ENCODE measurements at regions not wholly inside any gene's neighbourhood (a gene's known extent, or its start where the extent isn't known, plus 50 kb on each side); places are given as distances from the start of the nearest gene placed in this dataset.

GRCh38 chrX:10798041-10798440, 177.7 kb upstream of the MID1 start:
- H3K4me1 ChIP-seq, result no peaks in the 10 kb centered on the region
- H3K36me3 ChIP-seq, result no peaks in the 10 kb centered on the region
- no peaks in the 10 kb centered on the region for H3K9me3 ChIP-seq
- TF ChIP-seq CTCF (IDR thresholded peaks at IDR 0.05), result no peak
- WGBS, 2 donors, result 61 to 83% methylated on average over 3 of the region's 3 CpGs
- no peak overlapping the region for H3K27ac ChIP-seq
- H3K4me3 ChIP-seq, result no peak overlapping the region
- peaks cover 0 to 4% of the 10 kb centered on the region in 2 donors for H3K27me3 ChIP-seq
- no peak for DNase-seq (ENCODE audit: low spot score in 2 of 2)

GRCh38 chrX:10800796-10801195, 180.4 kb upstream of the MID1 start:
- no peaks in the 10 kb centered on the region for H3K4me1 ChIP-seq
- no peaks in the 10 kb centered on the region for H3K36me3 ChIP-seq
- peaks cover 0 to 4% of the 10 kb centered on the region in 2 donors for H3K27me3 ChIP-seq
- H3K9me3 ChIP-seq, result no peaks in the 10 kb centered on the region
- H3K4me3 ChIP-seq, result no peak overlapping the region
- TF ChIP-seq EP300 (IDR thresholded peaks at IDR 0.05) (no peak), POLR2A (IDR thresholded peaks at IDR 0.05) (no peak), CTCF (IDR thresholded peaks at IDR 0.05) (no peak)
- no peak for DNase-seq (ENCODE audit: low spot score in 2 of 2)
- H3K27ac ChIP-seq, result no peak overlapping the region

GRCh38 chrX:10811111-10811510, 190.7 kb upstream of the MID1 start:
- DNase-seq (ENCODE audit: low spot score in 2 of 2), result no peak

GRCh38 chrX:10813761-10814160, 193.4 kb upstream of the MID1 start:
- 83 to 92% methylated on average over 2 of the region's 2 CpGs for WGBS, 2 donors
- no peak for DNase-seq (ENCODE audit: low spot score in 2 of 2)
- Histone ChIP-seq H3K4me1 (no peaks in the 10 kb centered on the region), H3K4me3 (no peak overlapping the region), H3K9me3 (no peaks in the 10 kb centered on the region), H3K36me3 (no peaks in the 10 kb centered on the region), H3K27ac (no peak overlapping the region), H3K27me3 (no peaks in the 10 kb centered on the region)
- TF ChIP-seq CTCF (IDR thresholded peaks at IDR 0.05), result no peak
- no peak for TF ChIP-seq EP300 (IDR thresholded peaks at IDR 0.05)

More at GRCh38 chrX:10811111-10811510, 190.7 kb upstream of the MID1 start:
- H3K27me3 ChIP-seq, result no peaks in the 10 kb centered on the region
- no peaks in the 10 kb centered on the region for H3K36me3 ChIP-seq
- no peak for TF ChIP-seq POLR2A (IDR thresholded peaks at IDR 0.05)
- TF ChIP-seq EP300 (IDR thresholded peaks at IDR 0.05), result no peak
- TF ChIP-seq CTCF (IDR thresholded peaks at IDR 0.05), result no peak
- no peak overlapping the region for H3K27ac ChIP-seq
- 84 to 94% methylated on average over 3 of the region's 3 CpGs for WGBS, 2 donors
- no peaks in the 10 kb centered on the region for H3K4me1 ChIP-seq
- no peak overlapping the region for H3K4me3 ChIP-seq
- H3K9me3 ChIP-seq, result no peaks in the 10 kb centered on the region

- Histone ChIP-seq H3K27ac (no peak overlapping the region), H3K4me3 (no peak overlapping the region), H3K27me3 (no peaks in the 10 kb centered on the region), H3K36me3 (no peaks in the 10 kb centered on the region), H3K9me3 (no peaks in the 10 kb centered on the region), H3K4me1 (no peaks in the 10 kb centered on the region)
- TF ChIP-seq EP300 (IDR thresholded peaks at IDR 0.05), result no peak
- TF ChIP-seq POLR2A (IDR thresholded peaks at IDR 0.05), result no peak
- no peak for TF ChIP-seq CTCF (IDR thresholded peaks at IDR 0.05)
- DNase-seq (ENCODE audit: low spot score in 2 of 2), result no peak
Measured at GRCh38 chrX:10818651-10819050, 198.3 kb upstream of the MID1 start.
